ENCODE measurements at regions not wholly inside any gene's neighbourhood (a gene's known extent, or its start where the extent isn't known, plus 50 kb on each side); places are given as distances from the start of the nearest gene placed in this dataset.

DNA sequence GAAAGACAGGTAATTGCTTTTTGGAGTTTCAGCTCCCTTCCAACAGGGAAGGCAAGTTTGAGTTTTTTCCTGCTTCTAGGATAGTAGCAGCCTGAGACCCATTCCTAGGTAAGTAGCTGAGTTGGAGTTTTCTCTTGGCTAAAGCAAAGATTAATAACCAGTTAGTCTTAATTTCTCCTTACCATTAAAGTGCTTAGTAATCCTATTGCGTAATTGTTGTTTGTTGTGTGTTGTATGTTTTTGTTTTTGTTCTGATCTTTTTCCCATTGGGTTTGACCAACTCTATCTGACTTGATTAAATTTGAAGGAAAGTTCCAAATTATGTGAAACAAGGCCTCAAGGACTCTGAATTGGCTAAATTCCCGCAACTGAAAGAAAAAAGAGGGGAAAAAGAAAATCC lies 83.5 kb downstream of the TBX22 start:
- no peak overlapping the region for H4K8ac ChIP-seq (ENCODE audit: low read depth, low read length)

DNA sequence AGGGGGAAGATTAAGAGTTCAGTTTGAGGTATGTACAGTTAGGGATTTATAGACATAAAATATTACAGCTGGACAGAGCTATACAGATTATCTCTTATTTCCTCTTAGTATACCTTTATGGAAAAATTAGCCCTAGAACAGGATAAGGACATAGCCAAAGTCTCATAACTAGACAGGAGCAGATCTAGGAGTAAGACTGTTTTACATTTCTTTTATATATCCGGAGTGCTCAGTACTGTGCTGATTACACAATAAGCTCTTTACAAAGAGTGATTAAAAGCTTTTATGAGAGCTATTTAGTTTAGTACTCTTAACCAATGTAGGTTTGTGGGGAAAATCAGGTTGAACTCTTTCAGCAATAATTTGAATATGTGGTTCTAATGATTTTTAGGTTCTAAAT lies 105.8 kb downstream of the TBX22 start:
- Histone ChIP-seq H2AFZ (ENCODE audit: insufficient read depth, low read length, poor library complexity) (no peak overlapping the region), H2AK5ac (ENCODE audit: low read length) (no peak overlapping the region), H3K36me3 (ENCODE audit: control insufficient read depth in 1 of 2, insufficient read depth in 2 of 2, low read length in 2 of 2) (no peaks in the 10 kb centered on the region), H3K14ac (ENCODE audit: low read length) (no peak overlapping the region), H3K79me1 (ENCODE audit: low read length) (no peaks in the 10 kb centered on the region), H3K4ac (ENCODE audit: low read depth, low read length) (no peak overlapping the region), H3K27ac (ENCODE audit: low read depth, low read length) (no peak overlapping the region), H2BK120ac (ENCODE audit: insufficient read depth, low read length, poor library complexity) (no peak overlapping the region), H2BK5ac (ENCODE audit: low read depth, low read length, poor library complexity) (no peak overlapping the region), H3K4me1 (ENCODE audit: control insufficient read depth in 1 of 2, insufficient read depth in 2 of 2, low read length in 2 of 2) (no peaks in the 10 kb centered on the region), H3K4me2 (ENCODE audit: low read length) (no peak overlapping the region), H3K9ac (ENCODE audit: low read length) (no peak overlapping the region), H3K18ac (ENCODE audit: low read length) (no peak overlapping the region), H4K8ac (ENCODE audit: low read depth, low read length) (no peak overlapping the region), H3K4me3 (ENCODE audit: low read depth, low read length) (no peak overlapping the region), H3K79me2 (ENCODE audit: control insufficient read depth, insufficient read depth, low read length, poor library complexity) (no peaks in the 10 kb centered on the region), H4K91ac (ENCODE audit: low read depth, low read length) (no peak overlapping the region), H3K9me3 (ENCODE audit: insufficient read depth, low read depth, low read length) (no peaks in the 10 kb centered on the region), H3K27me3 (ENCODE audit: insufficient read depth, low read length) (no peaks in the 10 kb centered on the region), H3K23ac (ENCODE audit: low read length) (no peak overlapping the region), H4K12ac (ENCODE audit: low read depth, low read length) (no peak overlapping the region), H2BK12ac (ENCODE audit: low read length) (no peak overlapping the region)
- no peak for DNase-seq
- WGBS (ENCODE audit: extremely low coverage, insufficient coverage, insufficient read length): no CpG with 5 or more reads among the region's 1 CpG

More for the DNA sequence above, 83.5 kb downstream of the TBX22 start:
- no peak overlapping the region for H3K23ac ChIP-seq (ENCODE audit: low read length)
- no peak overlapping the region for H3K18ac ChIP-seq (ENCODE audit: low read length)
- DNase-seq: no peak
- H3K4me1 ChIP-seq (ENCODE audit: control insufficient read depth in 1 of 2, insufficient read depth in 2 of 2, low read length in 2 of 2): no peaks in the 10 kb centered on the region
- H2BK12ac ChIP-seq (ENCODE audit: low read length): no peak overlapping the region
- no peak overlapping the region for H3K4ac ChIP-seq (ENCODE audit: low read depth, low read length)
- H3K9ac ChIP-seq (ENCODE audit: low read length): no peak overlapping the region
- H3K36me3 ChIP-seq (ENCODE audit: control insufficient read depth in 1 of 2, insufficient read depth in 2 of 2, low read length in 2 of 2): no peaks in the 10 kb centered on the region
- no peak overlapping the region for H4K91ac ChIP-seq (ENCODE audit: low read depth, low read length)
- H3K27ac ChIP-seq (ENCODE audit: low read depth, low read length): no peak overlapping the region
- H3K4me3 ChIP-seq (ENCODE audit: low read depth, low read length): no peak overlapping the region
- no peak overlapping the region for H2BK120ac ChIP-seq (ENCODE audit: insufficient read depth, low read length, poor library complexity)
- H2AFZ ChIP-seq (ENCODE audit: insufficient read depth, low read length, poor library complexity): no peak overlapping the region
- no peak overlapping the region for H3K14ac ChIP-seq (ENCODE audit: low read length)
- H2BK5ac ChIP-seq (ENCODE audit: low read depth, low read length, poor library complexity): no peak overlapping the region
- no peak overlapping the region for H4K12ac ChIP-seq (ENCODE audit: low read depth, low read length)
- no peaks in the 10 kb centered on the region for H3K9me3 ChIP-seq (ENCODE audit: insufficient read depth, low read depth, low read length)
- no peak overlapping the region for H3K4me2 ChIP-seq (ENCODE audit: low read length)
- WGBS (ENCODE audit: extremely low coverage, insufficient coverage, insufficient read length): no CpG with 5 or more reads among the region's 2 CpGs
- no peaks in the 10 kb centered on the region for H3K79me1 ChIP-seq (ENCODE audit: low read length)
- no peaks in the 10 kb centered on the region for H3K27me3 ChIP-seq (ENCODE audit: insufficient read depth, low read length)
- H3K79me2 ChIP-seq (ENCODE audit: control insufficient read depth, insufficient read depth, low read length, poor library complexity): no peaks in the 10 kb centered on the region
- H2AK5ac ChIP-seq (ENCODE audit: low read length): no peak overlapping the region

DNA sequence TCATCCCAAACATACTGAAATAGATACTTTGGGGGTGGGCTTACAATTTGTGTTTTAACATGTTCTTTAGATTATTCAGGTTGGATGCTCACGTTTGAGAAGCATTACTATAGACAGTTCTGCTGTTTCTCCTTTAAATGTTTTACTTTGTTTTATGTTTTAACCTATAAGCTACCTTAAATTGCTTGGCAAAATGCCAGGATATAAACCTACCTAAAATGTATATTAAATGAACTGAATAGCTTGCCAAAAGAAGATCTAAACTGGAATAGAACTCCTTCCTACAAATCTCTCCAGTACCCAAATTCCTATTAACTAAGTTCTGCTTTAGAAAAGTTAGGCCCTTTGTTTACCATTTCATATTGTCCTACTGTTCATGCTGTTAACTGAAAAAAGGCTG lies 124.4 kb downstream of the TBX22 start:
- Histone ChIP-seq H3K27ac (ENCODE audit: low read depth, low read length) (no peak overlapping the region), H3K18ac (ENCODE audit: low read length) (no peak overlapping the region), H2AFZ (ENCODE audit: insufficient read depth, low read length, poor library complexity) (no peak overlapping the region), H4K8ac (ENCODE audit: low read depth, low read length) (no peak overlapping the region), H2BK120ac (ENCODE audit: insufficient read depth, low read length, poor library complexity) (no peak overlapping the region), H3K9me3 (ENCODE audit: insufficient read depth, low read depth, low read length) (no peaks in the 10 kb centered on the region), H4K91ac (ENCODE audit: low read depth, low read length) (no peak overlapping the region), H2AK5ac (ENCODE audit: low read length) (no peak overlapping the region), H3K4ac (ENCODE audit: low read depth, low read length) (no peak overlapping the region), H3K36me3 (ENCODE audit: control insufficient read depth in 1 of 2, insufficient read depth in 2 of 2, low read length in 2 of 2) (no peaks in the 10 kb centered on the region), H3K4me2 (ENCODE audit: low read length) (no peak overlapping the region), H3K79me2 (ENCODE audit: control insufficient read depth, insufficient read depth, low read length, poor library complexity) (no peaks in the 10 kb centered on the region), H2BK12ac (ENCODE audit: low read length) (no peak overlapping the region), H4K12ac (ENCODE audit: low read depth, low read length) (no peak overlapping the region), H3K27me3 (ENCODE audit: insufficient read depth, low read length) (no peaks in the 10 kb centered on the region), H3K14ac (ENCODE audit: low read length) (no peak overlapping the region), H3K79me1 (ENCODE audit: low read length) (no peaks in the 10 kb centered on the region), H2BK5ac (ENCODE audit: low read depth, low read length, poor library complexity) (no peak overlapping the region), H3K9ac (ENCODE audit: low read length) (no peak overlapping the region), H3K4me3 (ENCODE audit: low read depth, low read length) (no peak overlapping the region), H3K4me1 (ENCODE audit: control insufficient read depth in 1 of 2, insufficient read depth in 2 of 2, low read length in 2 of 2) (no peaks in the 10 kb centered on the region), H3K23ac (ENCODE audit: low read length) (no peak overlapping the region)
- no peak for DNase-seq
- WGBS (ENCODE audit: extremely low coverage, insufficient coverage, insufficient read length): no CpG with 5 or more reads among the region's 1 CpG

DNA sequence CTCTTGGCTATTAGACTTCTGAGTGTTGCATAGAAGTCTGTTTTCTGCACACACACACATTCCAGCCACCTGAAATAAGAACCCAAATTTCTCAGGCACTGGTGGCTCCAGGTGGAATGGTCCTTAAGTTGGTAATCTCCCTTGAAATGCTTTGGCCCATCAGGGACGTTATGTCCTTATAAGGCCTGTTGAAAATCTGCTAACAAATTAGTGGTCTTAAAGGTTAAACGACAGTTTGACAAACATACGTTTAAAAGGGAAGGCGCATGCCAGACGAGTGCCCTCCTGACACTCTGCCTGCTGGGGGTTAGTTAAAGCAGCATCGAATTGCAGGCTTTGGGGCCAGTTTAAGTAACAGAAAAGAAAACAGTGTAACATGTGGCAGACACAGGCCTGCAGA lies 125.0 kb downstream of the TBX22 start:
- no peak overlapping the region for H3K18ac ChIP-seq (ENCODE audit: low read length)
- no peak overlapping the region for H4K91ac ChIP-seq (ENCODE audit: low read depth, low read length)
- no peak overlapping the region for H3K14ac ChIP-seq (ENCODE audit: low read length)
- H3K36me3 ChIP-seq (ENCODE audit: control insufficient read depth in 1 of 2, insufficient read depth in 2 of 2, low read length in 2 of 2): no peaks in the 10 kb centered on the region
- H3K4me2 ChIP-seq (ENCODE audit: low read length): no peak overlapping the region
- no peaks in the 10 kb centered on the region for H3K9me3 ChIP-seq (ENCODE audit: insufficient read depth, low read depth, low read length)
- no peaks in the 10 kb centered on the region for H3K4me1 ChIP-seq (ENCODE audit: control insufficient read depth in 1 of 2, insufficient read depth in 2 of 2, low read length in 2 of 2)
- H2BK120ac ChIP-seq (ENCODE audit: insufficient read depth, low read length, poor library complexity): no peak overlapping the region
- no peak overlapping the region for H2BK12ac ChIP-seq (ENCODE audit: low read length)
- no peaks in the 10 kb centered on the region for H3K79me2 ChIP-seq (ENCODE audit: control insufficient read depth, insufficient read depth, low read length, poor library complexity)
- H2AK5ac ChIP-seq (ENCODE audit: low read length): no peak overlapping the region
- no peak overlapping the region for H3K23ac ChIP-seq (ENCODE audit: low read length)
- WGBS (ENCODE audit: extremely low coverage, insufficient coverage, insufficient read length): no CpG with 5 or more reads among the region's 6 CpGs
- H3K9ac ChIP-seq (ENCODE audit: low read length): no peak overlapping the region
- no peak overlapping the region for H2AFZ ChIP-seq (ENCODE audit: insufficient read depth, low read length, poor library complexity)
- H3K27me3 ChIP-seq (ENCODE audit: insufficient read depth, low read length): no peaks in the 10 kb centered on the region
- no peaks in the 10 kb centered on the region for H3K79me1 ChIP-seq (ENCODE audit: low read length)
- H4K8ac ChIP-seq (ENCODE audit: low read depth, low read length): no peak overlapping the region
- no peak overlapping the region for H4K12ac ChIP-seq (ENCODE audit: low read depth, low read length)
- H3K4me3 ChIP-seq (ENCODE audit: low read depth, low read length): no peak overlapping the region
- H3K4ac ChIP-seq (ENCODE audit: low read depth, low read length): no peak overlapping the region
- DNase-seq: no peak
- no peak overlapping the region for H3K27ac ChIP-seq (ENCODE audit: low read depth, low read length)
- no peak overlapping the region for H2BK5ac ChIP-seq (ENCODE audit: low read depth, low read length, poor library complexity)
